ENCODE measurements at regions not wholly inside any gene's neighbourhood (a gene's known extent, or its start where the extent isn't known, plus 50 kb on each side); places are given as distances from the start of the nearest gene placed in this dataset.
"Not testable (repeated sequence)": the region's sequence is repeated elsewhere in the genome, so short reads cannot be mapped to it uniquely, and the experiment has no call there.

- H2AFZ ChIP-seq (ENCODE audit: low read depth, low read length); H3K4me1 ChIP-seq (ENCODE audit: insufficient read depth, low read length); H3K9me3 ChIP-seq (ENCODE audit: low read length); H3K36me3 ChIP-seq (ENCODE audit: insufficient read depth, low read length); H3K27me3 ChIP-seq (ENCODE audit: insufficient read depth, low read length); H3K4me3 ChIP-seq (ENCODE audit: low read length): not testable (repeated sequence)
Measured at GRCh38 chr5:110005907-110006562, 316.3 kb downstream of the MAN2A1 start.

GRCh38 chr5:110007101-110007500 is 317.4 kb downstream of the MAN2A1 start:
- Histone ChIP-seq H3K27me3 (ENCODE audit: insufficient read depth, low read length) (no peaks in the 10 kb centered on the region), H3K9me3 (ENCODE audit: low read length) (no peaks in the 10 kb centered on the region), H3K4me3 (ENCODE audit: low read length) (no peak overlapping the region), H3K36me3 (ENCODE audit: insufficient read depth, low read length) (no peaks in the 10 kb centered on the region), H2AFZ (ENCODE audit: low read depth, low read length) (no peak overlapping the region), H3K4me1 (ENCODE audit: insufficient read depth, low read length) (no peaks in the 10 kb centered on the region)

DNA sequence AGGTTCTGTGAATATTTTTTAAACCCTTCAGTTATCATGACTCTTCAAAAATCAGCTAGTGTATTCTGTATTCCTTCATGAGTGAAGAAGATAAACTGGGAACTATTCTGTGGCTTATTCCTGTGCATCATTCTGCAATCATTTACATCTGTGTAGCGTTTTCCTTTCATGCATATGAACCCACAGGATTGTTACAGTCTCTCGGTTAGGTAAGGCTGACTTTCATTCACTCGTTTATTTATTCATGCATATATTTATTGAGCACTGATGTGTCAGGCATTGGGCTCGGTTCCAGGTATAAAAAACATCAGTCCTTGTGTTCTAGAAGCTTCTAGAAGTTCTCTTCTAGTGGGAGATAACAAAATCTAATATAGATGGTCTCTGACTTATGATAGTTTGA is 318.4 kb downstream of the MAN2A1 start:
- no peaks in the 10 kb centered on the region for H3K27me3 ChIP-seq (ENCODE audit: insufficient read depth, low read length)
- H3K9me3 ChIP-seq (ENCODE audit: low read length) = no peaks in the 10 kb centered on the region
- H2AFZ ChIP-seq (ENCODE audit: low read depth, low read length) = no peak overlapping the region
- no peaks in the 10 kb centered on the region for H3K36me3 ChIP-seq (ENCODE audit: insufficient read depth, low read length)
- no peaks in the 10 kb centered on the region for H3K4me1 ChIP-seq (ENCODE audit: insufficient read depth, low read length)
- no peak overlapping the region for H3K4me3 ChIP-seq (ENCODE audit: low read length)

- Histone ChIP-seq H3K36me3 (ENCODE audit: insufficient read depth, low read length) (no peaks in the 10 kb centered on the region), H2AFZ (ENCODE audit: low read depth, low read length) (no peak overlapping the region), H3K27me3 (ENCODE audit: insufficient read depth, low read length) (no peaks in the 10 kb centered on the region), H3K4me3 (ENCODE audit: low read length) (no peak overlapping the region), H3K9me3 (ENCODE audit: low read length) (peaks cover 2% of the 10 kb centered on the region), H3K4me1 (ENCODE audit: insufficient read depth, low read length) (no peaks in the 10 kb centered on the region)
Measured at GRCh38 chr5:110012145-110012544, 322.4 kb downstream of the MAN2A1 start.

DNA sequence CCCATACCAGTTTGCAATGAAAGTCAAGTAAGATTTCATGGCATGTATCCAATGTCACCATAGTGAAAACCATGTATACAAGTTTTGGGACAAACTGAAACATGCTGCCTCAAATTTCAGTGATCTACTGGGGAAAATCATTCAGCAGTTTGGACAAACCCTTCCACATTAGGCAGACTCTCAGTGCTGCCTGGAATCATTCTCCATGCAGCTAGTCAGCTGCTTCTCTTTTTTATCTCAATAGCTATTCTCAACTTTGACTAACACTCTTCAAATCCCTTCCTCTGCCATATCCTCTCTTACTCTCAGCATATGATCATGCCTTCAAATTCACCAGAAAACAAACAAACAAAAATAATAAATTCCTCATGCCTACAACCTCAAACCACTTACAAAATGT is 323.3 kb downstream of the MAN2A1 start:
- Histone ChIP-seq H2AFZ (ENCODE audit: low read depth, low read length) (no peak overlapping the region), H3K27me3 (ENCODE audit: insufficient read depth, low read length) (no peaks in the 10 kb centered on the region), H3K9me3 (ENCODE audit: low read length) (peaks cover 2% of the 10 kb centered on the region), H3K4me1 (ENCODE audit: insufficient read depth, low read length) (no peaks in the 10 kb centered on the region), H3K36me3 (ENCODE audit: insufficient read depth, low read length) (no peaks in the 10 kb centered on the region), H3K4me3 (ENCODE audit: low read length) (no peak overlapping the region)

- Histone ChIP-seq H3K9me3 (ENCODE audit: low read length) (peaks cover 2% of the 10 kb centered on the region), H3K4me3 (ENCODE audit: low read length) (no peak overlapping the region), H2AFZ (ENCODE audit: low read depth, low read length) (no peak overlapping the region), H3K36me3 (ENCODE audit: insufficient read depth, low read length) (no peaks in the 10 kb centered on the region), H3K4me1 (ENCODE audit: insufficient read depth, low read length) (no peaks in the 10 kb centered on the region), H3K27me3 (ENCODE audit: insufficient read depth, low read length) (no peaks in the 10 kb centered on the region)
Measured at GRCh38 chr5:110017854-110018253, 328.1 kb downstream of the MAN2A1 start.

GRCh38 chr5:110018509-110018908 is 328.8 kb downstream of the MAN2A1 start:
- H3K9me3 ChIP-seq (ENCODE audit: low read length) = no peaks in the 10 kb centered on the region
- no peaks in the 10 kb centered on the region for H3K36me3 ChIP-seq (ENCODE audit: insufficient read depth, low read length)
- no peak overlapping the region for H3K4me3 ChIP-seq (ENCODE audit: low read length)
- no peaks in the 10 kb centered on the region for H3K27me3 ChIP-seq (ENCODE audit: insufficient read depth, low read length)
- no peak overlapping the region for H2AFZ ChIP-seq (ENCODE audit: low read depth, low read length)
- H3K4me1 ChIP-seq (ENCODE audit: insufficient read depth, low read length) = no peaks in the 10 kb centered on the region

- Histone ChIP-seq H3K36me3 (ENCODE audit: insufficient read depth, low read length) (no peaks in the 10 kb centered on the region), H3K9me3 (ENCODE audit: low read length) (no peaks in the 10 kb centered on the region), H2AFZ (ENCODE audit: low read depth, low read length) (no peak overlapping the region), H3K4me3 (ENCODE audit: low read length) (no peak overlapping the region), H3K27me3 (ENCODE audit: insufficient read depth, low read length) (no peaks in the 10 kb centered on the region), H3K4me1 (ENCODE audit: insufficient read depth, low read length) (no peaks in the 10 kb centered on the region)
Measured at GRCh38 chr5:110019119-110019518, 329.4 kb downstream of the MAN2A1 start.

DNA sequence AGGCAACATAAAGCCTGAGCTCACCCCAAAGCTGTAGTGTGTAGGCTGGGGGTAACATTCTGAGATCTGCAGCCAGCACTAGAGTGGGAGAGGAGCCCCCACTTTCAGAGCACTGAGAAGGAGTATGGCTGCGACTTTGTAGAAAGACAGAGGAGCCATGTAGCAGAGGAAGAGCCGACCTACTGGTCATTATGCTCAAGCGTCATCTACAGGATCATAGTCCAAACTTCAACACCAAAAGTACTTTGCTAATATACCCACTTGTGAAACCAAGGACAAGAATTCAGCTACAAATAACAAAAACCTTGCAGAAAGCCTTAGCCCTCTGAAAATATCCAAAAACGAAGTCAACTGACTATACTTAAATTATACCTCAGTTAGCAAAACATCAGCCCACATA is 330.1 kb downstream of the MAN2A1 start:
- Histone ChIP-seq H3K4me3 (ENCODE audit: low read length) (no peak overlapping the region), H3K36me3 (ENCODE audit: insufficient read depth, low read length) (no peaks in the 10 kb centered on the region), H3K27me3 (ENCODE audit: insufficient read depth, low read length) (no peaks in the 10 kb centered on the region), H3K9me3 (ENCODE audit: low read length) (no peaks in the 10 kb centered on the region), H3K4me1 (ENCODE audit: insufficient read depth, low read length) (no peaks in the 10 kb centered on the region), H2AFZ (ENCODE audit: low read depth, low read length) (no peak overlapping the region)

- Histone ChIP-seq H3K36me3 (ENCODE audit: insufficient read depth, low read length) (no peaks in the 10 kb centered on the region), H3K4me3 (ENCODE audit: low read length) (no peak overlapping the region), H3K9me3 (ENCODE audit: low read length) (no peaks in the 10 kb centered on the region), H3K4me1 (ENCODE audit: insufficient read depth, low read length) (no peaks in the 10 kb centered on the region), H2AFZ (ENCODE audit: low read depth, low read length) (no peak overlapping the region), H3K27me3 (ENCODE audit: insufficient read depth, low read length) (no peaks in the 10 kb centered on the region)
Measured at GRCh38 chr5:110021251-110021650, 331.5 kb downstream of the MAN2A1 start.

- Histone ChIP-seq H3K27me3 (ENCODE audit: insufficient read depth, low read length) (no peaks in the 10 kb centered on the region), H3K4me3 (ENCODE audit: low read length) (no peak overlapping the region), H3K9me3 (ENCODE audit: low read length) (no peaks in the 10 kb centered on the region), H3K36me3 (ENCODE audit: insufficient read depth, low read length) (no peaks in the 10 kb centered on the region), H2AFZ (ENCODE audit: low read depth, low read length) (no peak overlapping the region), H3K4me1 (ENCODE audit: insufficient read depth, low read length) (peaks cover 10% of the 10 kb centered on the region)
Measured at GRCh38 chr5:110025160-110025559, 335.4 kb downstream of the MAN2A1 start.

- peaks cover 10% of the 10 kb centered on the region for H3K4me1 ChIP-seq (ENCODE audit: insufficient read depth, low read length)
- H2AFZ ChIP-seq (ENCODE audit: low read depth, low read length) = no peak overlapping the region
Measured at GRCh38 chr5:110027527-110028322, 338.0 kb downstream of the MAN2A1 start.

GRCh38 chr5:110031402-110032140 is 341.8 kb downstream of the MAN2A1 start:
- Histone ChIP-seq H3K9me3 (ENCODE audit: low read length) (no peaks in the 10 kb centered on the region), H2AFZ (ENCODE audit: low read depth, low read length) (no peak overlapping the region), H3K36me3 (ENCODE audit: insufficient read depth, low read length) (no peaks in the 10 kb centered on the region), H3K4me3 (ENCODE audit: low read length) (no peak overlapping the region), H3K27me3 (ENCODE audit: insufficient read depth, low read length) (no peaks in the 10 kb centered on the region), H3K4me1 (ENCODE audit: insufficient read depth, low read length) (peaks cover 13% of the 10 kb centered on the region)

More at GRCh38 chr5:110027527-110028322, 338.0 kb downstream of the MAN2A1 start:
- no peaks in the 10 kb centered on the region for H3K9me3 ChIP-seq (ENCODE audit: low read length)
- no peak overlapping the region for H3K4me3 ChIP-seq (ENCODE audit: low read length)
- no peaks in the 10 kb centered on the region for H3K36me3 ChIP-seq (ENCODE audit: insufficient read depth, low read length)
- no peaks in the 10 kb centered on the region for H3K27me3 ChIP-seq (ENCODE audit: insufficient read depth, low read length)
